Retinal pigment epithelial cell (primary cell): ENCODE measurements at regions not wholly inside any gene's neighbourhood (a gene's known extent, or its start where the extent isn't known, plus 50 kb on each side); places are given as distances from the start of the nearest gene placed in this dataset.

Experiments used
- DNase-seq: peaks from one replicate; pipeline ENCODE4 v3.0.0-alpha.2; 2010; ENCODE audit warnings: low read depth
- H3K4me3 ChIP-seq: 2 replicates; pipeline ENCODE4 v1.5.1; 2011; ENCODE audit warnings: mild to moderate bottlenecking, low read length, control low read depth, moderate library complexity
- CTCF ChIP-seq: conservative IDR thresholded peaks from 2 replicates; pipeline ENCODE4 v1.5.1; 2011; ENCODE audit warnings: low read depth, low read length, control low read depth, inconsistent platforms

- no peak overlapping the region for H3K4me3 ChIP-seq
- no peak for TF ChIP-seq CTCF
- no peak for DNase-seq
These were observed 239.0 kb downstream of the EIPR1 start for GRCh38 chr2:3138621-3139020.

GRCh38 chr2:3137651-3138300, 239.8 kb downstream of the EIPR1 start:
- no peak overlapping the region for H3K4me3 ChIP-seq
- TF ChIP-seq CTCF, result no peak
- DNase-seq, result no peak

GRCh38 chr2:3135676-3136075, 241.9 kb downstream of the EIPR1 start:
- H3K4me3 ChIP-seq, result no peak overlapping the region
- TF ChIP-seq CTCF, result no peak
- DNase-seq, result no peak

- no peak for DNase-seq
- H3K4me3 ChIP-seq, result no peak overlapping the region
- TF ChIP-seq CTCF, result no peak
These were observed 243.5 kb downstream of the EIPR1 start for GRCh38 chr2:3134026-3134571.

GRCh38 chr2:3132966-3133365, 244.7 kb downstream of the EIPR1 start:
- no peak for TF ChIP-seq CTCF
- no peak for DNase-seq
- H3K4me3 ChIP-seq, result no peak overlapping the region

- H3K4me3 ChIP-seq, result no peak overlapping the region
- no peak for DNase-seq
- no peak for TF ChIP-seq CTCF
These were observed 245.2 kb downstream of the EIPR1 start for GRCh38 chr2:3132466-3132865.

GRCh38 chr2:3131636-3132326, 245.8 kb downstream of the EIPR1 start:
- H3K4me3 ChIP-seq, result no peak overlapping the region
- no peak for TF ChIP-seq CTCF
- DNase-seq, result no peak
